Sigmoid colon (tissue), 6 donors: ENCODE measurements at regions not wholly inside any gene's neighbourhood (a gene's known extent, or its start where the extent isn't known, plus 50 kb on each side); places are given as distances from the start of the nearest gene placed in this dataset.

Experiments used
- DNase-seq: peaks from one replicate; pipeline ENCODE4 v3.0.0-alpha.2; 2019
- H3K27ac ChIP-seq, 4 donors: fragments of 200-600 bp; sonication (generic); one replicate each; pipeline ENCODE4 v1.5.1; 2016 to 2019; ENCODE audit warnings: mild to moderate bottlenecking in 1 of 4
- H3K27me3 ChIP-seq, 3 donors: fragments of 200-600 bp; sonication (generic); one replicate each; pipeline ENCODE4 v1.5.1; 2019; ENCODE audit warnings: mild to moderate bottlenecking in 1 of 3
- H3K36me3 ChIP-seq, 4 donors: fragments of 200-600 bp; sonication (generic); one replicate each; pipeline ENCODE4 v1.5.1; 2016 to 2019
- H3K4me1 ChIP-seq, 4 donors: fragments of 200-600 bp; sonication (generic); one replicate each; pipeline ENCODE4 v1.5.1; 2017 to 2019
- H3K4me3 ChIP-seq, 4 donors: fragments of 200-600 bp; sonication (generic); one replicate each; pipeline ENCODE4 v1.5.1; 2017 to 2019; ENCODE audit warnings: mild to moderate bottlenecking in 2 of 4, moderate library complexity in 1 of 4
- H3K9me3 ChIP-seq, 4 donors: fragments of 200-600 bp in 3 of 4; sonication (generic) in 3 of 4; one replicate each; pipeline versions ENCODE4 v1.5.1 to v1.6.1; 2013 to 2019
- CTCF ChIP-seq, 4 experiments: fragments of 450-650 bp in 3 of 4; fragments of 200-600 bp in 1 of 4; IDR thresholded peaks; one replicate each; pipeline ENCODE4 v1.5.1; 2016 to 2019; ENCODE audit warnings: antibody characterized with exemption in 4 of 4, mild to moderate bottlenecking in 3 of 4, moderate library complexity in 2 of 4
- EP300 ChIP-seq, 4 donors: sonication (generic); formaldehyde crosslinking; IDR thresholded peaks; one replicate each; pipeline ENCODE4 v1.6.1; 2017; ENCODE audit warnings: antibody characterized with exemption in 4 of 4
- POLR2A ChIP-seq, 2 donors: fragments of 450-650 bp; IDR thresholded peaks; one replicate each; pipeline ENCODE4 v1.6.1; 2016; ENCODE audit warnings: antibody characterized with exemption in 2 of 2, mild to moderate bottlenecking in 2 of 2, moderate library complexity in 2 of 2
- POLR2AphosphoS5 ChIP-seq, 4 donors: sonication (generic); formaldehyde crosslinking; IDR thresholded peaks; one replicate each; pipeline ENCODE4 v1.6.1; 2017; ENCODE audit warnings: antibody characterized with exemption in 4 of 4
- WGBS, 2 donors: extraction: QIAGEN DNeasy Blood & Tissue Kit; methylation state at CpG; one replicate each; pipeline ENCODE4 v1.1.7; 2013; 5-methylcytosine and 5-hydroxymethylcytosine counted together
- intact Hi-C: fragments of 100-400 bp; cut with DNase I; formaldehyde crosslinking; loops from one replicate; pipeline ENCODE4 v1.15.1; 2023
- donor health status: healthy with polysubstance abuse.
- donor health status: healthy.

DNA sequence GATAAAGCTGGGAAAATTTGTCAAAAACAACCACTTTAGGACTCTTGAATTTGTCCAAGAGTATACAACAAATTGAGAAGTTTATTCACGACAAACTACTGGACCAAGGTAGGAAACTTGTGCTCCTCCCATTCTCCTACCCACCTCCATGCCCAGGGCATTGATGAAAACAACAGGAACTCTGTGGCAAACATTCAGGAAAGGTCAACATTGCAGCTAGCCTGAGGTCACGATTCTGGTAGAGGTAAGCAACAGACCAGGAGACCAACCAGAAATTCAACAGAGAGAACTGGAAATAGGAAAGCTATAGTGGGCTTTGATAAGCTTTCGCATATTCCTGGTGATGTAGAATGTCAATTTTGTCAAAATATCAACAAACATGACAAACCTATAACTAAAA, 209.1 kb upstream of the CTAGE1 start:
- intact Hi-C loops = no loop called here
- Histone ChIP-seq H3K27ac (no peak overlapping the region), H3K4me1 (no peaks in the 10 kb centered on the region), H3K36me3 (no peaks in the 10 kb centered on the region), H3K27me3 (no peaks in the 10 kb centered on the region), H3K4me3 (no peak overlapping the region), H3K9me3 (peaks cover 0 to 1% (median 0%) of the 10 kb centered on the region in 4 donors)
- 81 to 92% methylated on average over 3 of the region's 3 CpGs for WGBS, 2 donors
- TF ChIP-seq EP300 (IDR thresholded peaks at IDR 0.05) (no peak), POLR2AphosphoS5 (IDR thresholded peaks at IDR 0.05) (no peak), POLR2A (IDR thresholded peaks at IDR 0.05) (no peak), CTCF (IDR thresholded peaks at IDR 0.05) (no peak)
- DNase-seq = no peak

- intact Hi-C loops = no loop called here
Observed at GRCh38 chr18:22627506-22627905, 209.8 kb upstream of the CTAGE1 start.

DNA sequence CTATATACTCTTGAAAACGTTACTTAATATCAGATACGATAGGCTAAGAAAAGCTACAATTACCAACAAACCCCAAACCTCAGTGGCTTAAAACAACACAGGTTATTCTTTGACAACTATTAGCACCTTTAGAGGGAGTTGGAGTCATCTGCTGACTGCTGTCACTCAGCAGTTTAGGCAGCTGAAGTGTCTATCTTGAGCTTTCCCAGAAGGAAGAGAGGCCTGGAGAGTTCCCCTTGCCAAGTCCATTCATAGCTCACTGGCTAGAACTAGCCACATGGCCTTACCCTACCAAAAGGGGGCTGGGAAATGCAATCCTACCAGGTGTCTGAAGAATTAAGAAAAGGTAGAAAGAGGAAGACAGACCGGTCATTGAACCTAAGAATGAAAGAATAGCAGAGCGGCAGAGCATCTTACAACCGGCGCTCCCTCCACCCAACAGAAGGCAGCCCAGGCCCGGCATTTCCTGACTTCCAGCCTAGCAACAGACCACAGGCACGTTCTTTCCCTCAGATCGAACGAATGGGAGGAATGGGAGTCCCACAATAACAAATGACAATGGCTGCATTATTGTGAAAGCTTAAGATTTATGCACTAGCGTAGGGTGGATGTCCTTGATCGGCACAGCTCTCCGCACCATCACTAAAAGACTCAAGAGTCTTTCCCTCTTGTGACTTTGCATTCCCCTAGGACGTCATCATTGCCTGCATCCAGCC, 211.2 kb upstream of the CTAGE1 start:
- WGBS, 2 donors = 73 to 87% methylated on average over 14 of the region's 14 CpGs
- DNase-seq = no peak

More at GRCh38 chr18:22627506-22627905, 209.8 kb upstream of the CTAGE1 start:
- Histone ChIP-seq H3K4me1 (no peaks in the 10 kb centered on the region), H3K27me3 (no peaks in the 10 kb centered on the region), H3K27ac (no peak overlapping the region), H3K36me3 (no peaks in the 10 kb centered on the region), H3K9me3 (peaks cover 0 to 1% (median 0%) of the 10 kb centered on the region in 4 donors), H3K4me3 (no peak overlapping the region)
- TF ChIP-seq POLR2A (IDR thresholded peaks at IDR 0.05) (no peak), CTCF (IDR thresholded peaks at IDR 0.05) (no peak), POLR2AphosphoS5 (IDR thresholded peaks at IDR 0.05) (no peak), EP300 (IDR thresholded peaks at IDR 0.05) (no peak)
- WGBS, 2 donors = 77 to 79% methylated on average over 1 of the region's 1 CpG
- DNase-seq = no peak

DNA sequence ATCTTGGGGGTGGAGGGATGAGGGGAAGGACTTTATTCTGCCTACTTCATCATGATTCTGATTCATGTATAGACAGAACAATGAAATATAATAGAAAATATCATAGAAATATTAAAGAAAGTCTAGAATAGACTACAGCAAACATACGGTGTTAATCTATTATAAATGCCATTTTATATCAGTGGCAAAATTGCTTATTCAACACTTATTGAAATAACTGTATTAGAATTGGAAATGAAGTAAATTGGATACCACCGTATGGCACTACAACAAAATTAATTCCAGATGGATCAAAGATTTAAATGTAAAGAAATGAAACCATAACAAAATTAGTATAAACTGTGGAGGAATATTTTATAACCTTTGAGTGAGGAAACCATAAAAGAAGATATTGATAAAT, 213.3 kb upstream of the CTAGE1 start:
- DNase-seq = no peak
- Histone ChIP-seq H3K27me3 (no peaks in the 10 kb centered on the region), H3K36me3 (no peaks in the 10 kb centered on the region), H3K4me3 (no peak overlapping the region), H3K27ac (no peak overlapping the region), H3K9me3 (no peaks in the 10 kb centered on the region), H3K4me1 (no peaks in the 10 kb centered on the region)
- no peak for TF ChIP-seq EP300 (IDR thresholded peaks at IDR 0.05)
- TF ChIP-seq POLR2A (IDR thresholded peaks at IDR 0.05) = no peak
- no peak for TF ChIP-seq CTCF (IDR thresholded peaks at IDR 0.05)
- no peak for TF ChIP-seq POLR2AphosphoS5 (IDR thresholded peaks at IDR 0.05)
- intact Hi-C loops = no loop called here
- WGBS, 2 donors = 95 to 97% methylated on average over 2 of the region's 2 CpGs

More for the DNA sequence above, 211.2 kb upstream of the CTAGE1 start:
- no peak overlapping the region for H3K4me3 ChIP-seq
- no peaks in the 10 kb centered on the region for H3K27me3 ChIP-seq
- no peak overlapping the region for H3K27ac ChIP-seq
- TF ChIP-seq EP300 (IDR thresholded peaks at IDR 0.05) (no peak), POLR2AphosphoS5 (IDR thresholded peaks at IDR 0.05) (no peak), CTCF (IDR thresholded peaks at IDR 0.05) (no peak), POLR2A (IDR thresholded peaks at IDR 0.05) (no peak)
- intact Hi-C loops = no loop called here
- no peaks in the 10 kb centered on the region for H3K4me1 ChIP-seq
- no peaks in the 10 kb centered on the region for H3K36me3 ChIP-seq
- H3K9me3 ChIP-seq = peaks cover 0 to 1% (median 0%) of the 10 kb centered on the region in 4 donors

DNA sequence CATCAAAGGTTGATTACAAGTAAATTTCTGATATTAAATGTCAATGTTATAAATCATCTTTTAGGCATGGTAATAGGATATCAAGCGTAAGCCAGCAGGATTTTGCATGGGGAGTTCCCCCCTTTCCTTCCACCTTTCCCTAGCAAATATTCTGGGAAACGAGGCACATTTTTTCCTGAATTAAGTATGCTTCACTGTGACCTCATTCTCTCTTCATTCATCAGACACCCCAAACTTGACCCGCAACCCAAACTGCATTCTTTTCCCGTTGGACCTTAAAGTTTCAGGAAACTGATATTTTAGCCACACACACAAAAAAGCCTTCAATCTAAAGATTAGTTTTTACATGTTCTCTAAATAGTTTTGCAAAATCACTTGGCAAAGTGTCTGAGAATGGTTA, 214.5 kb upstream of the CTAGE1 start:
- Histone ChIP-seq H3K27me3 (no peaks in the 10 kb centered on the region), H3K9me3 (no peaks in the 10 kb centered on the region), H3K36me3 (no peaks in the 10 kb centered on the region), H3K27ac (no peak overlapping the region), H3K4me3 (no peak overlapping the region), H3K4me1 (no peaks in the 10 kb centered on the region)
- TF ChIP-seq CTCF (IDR thresholded peaks at IDR 0.05) = no peak
- no peak for TF ChIP-seq EP300 (IDR thresholded peaks at IDR 0.05)
- no peak for TF ChIP-seq POLR2A (IDR thresholded peaks at IDR 0.05)
- no peak for TF ChIP-seq POLR2AphosphoS5 (IDR thresholded peaks at IDR 0.05)
- WGBS, 2 donors = 74 to 81% methylated on average over 4 of the region's 4 CpGs
- intact Hi-C loops = no loop called here
- DNase-seq = no peak
